H1 (cell line): ENCODE measurements at regions not wholly inside any gene's neighbourhood (a gene's known extent, or its start where the extent isn't known, plus 50 kb on each side); places are given as distances from the start of the nearest gene placed in this dataset.

ENCODE experiments used
- BACH1 ChIP-seq: IDR thresholded peaks from 2 replicates; pipeline ENCODE4 v1.6.1; 2012; ENCODE audit warnings: low read length, improper control_type of control experiment
- CTBP2 ChIP-seq: IDR thresholded peaks from 2 replicates; pipeline ENCODE4 v1.7.0; 2011; ENCODE audit warnings: borderline replicate concordance, mild to moderate bottlenecking, moderate library complexity, mixed read lengths, low read length; ENCODE audit not compliant: insufficient read depth, insufficient read length
- CTCF ChIP-seq, 3 experiments: IDR thresholded peaks; 1 replicate in 2 of 3; 2 replicates in 1 of 3; pipeline versions ENCODE4 v1.5.1 to v1.6.1; 2011; ENCODE audit warnings: low read length in 3 of 3, mild to moderate bottlenecking in 3 of 3, inconsistent platforms in 2 of 3, low read depth in 1 of 3, moderate library complexity in 1 of 3; ENCODE audit not compliant: insufficient read depth in 1 of 3; ENCODE audit errors: control extremely low read depth in 1 of 3
- EZH2 ChIP-seq: fragments of 200-600 bp; sonication (generic); IDR thresholded peaks from 2 replicates; pipeline ENCODE4 v1.7.1; 2012; ENCODE audit warnings: low read depth, mild to moderate bottlenecking, moderate library complexity, low read length, inconsistent platforms; ENCODE audit not compliant: severe bottlenecking
- GABPA ChIP-seq: IDR thresholded peaks from 2 replicates; pipeline ENCODE4 v1.6.1; 2011; ENCODE audit warnings: mild to moderate bottlenecking, low read length, moderate library complexity, borderline replicate concordance; ENCODE audit not compliant: insufficient read depth
- MAX ChIP-seq: IDR thresholded peaks from 2 replicates; pipeline ENCODE4 v1.6.1; 2012; ENCODE audit warnings: inconsistent platforms
- PHF8 ChIP-seq: fragments of 200-600 bp; sonication (generic); conservative IDR thresholded peaks from 2 replicates; pipeline ENCODE4 v1.7.1; 2012; ENCODE audit warnings: low read depth, mild to moderate bottlenecking, inconsistent platforms, low read length, moderate library complexity
- POLR2A ChIP-seq, 2 experiments: IDR thresholded peaks; 1 replicate in 1 of 2; 2 replicates in 1 of 2; pipeline ENCODE4 v1.6.1; 2011; ENCODE audit warnings: low read depth in 2 of 2, low read length in 2 of 2, mild to moderate bottlenecking in 2 of 2; ENCODE audit errors: control extremely low read depth in 1 of 2
- POLR2AphosphoS5 ChIP-seq: IDR thresholded peaks from 2 replicates; pipeline ENCODE4 v1.6.1; 2011; ENCODE audit warnings: low read depth, low read length
- RBBP5 ChIP-seq: IDR thresholded peaks from 2 replicates; pipeline ENCODE4 v1.7.1; 2012; ENCODE audit warnings: low read depth, mild to moderate bottlenecking, inconsistent platforms, low read length, moderate library complexity, borderline replicate concordance
- RFX5 ChIP-seq: IDR thresholded peaks from 2 replicates; pipeline ENCODE4 v1.6.1; 2011; ENCODE audit warnings: low read depth, low read length, improper control_type of control experiment, borderline replicate concordance
- RNF2 ChIP-seq: fragments of 200-900, 300-1000 bp; sonication (generic); IDR thresholded peaks from 2 replicates; pipeline ENCODE4 v1.7.1; 2016; ENCODE audit warnings: borderline replicate concordance, low read depth, mild to moderate bottlenecking, antibody characterized with exemption, low read length; ENCODE audit not compliant: poor library complexity, severe bottlenecking; ENCODE audit errors: missing control alignments
- SAP30 ChIP-seq: fragments of 300-600 bp; sonication (generic); IDR thresholded peaks from 2 replicates; pipeline ENCODE4 v1.7.1; 2012; ENCODE audit warnings: low read length, moderate library complexity, mild to moderate bottlenecking, inconsistent platforms; ENCODE audit not compliant: insufficient read depth, insufficient replicate concordance
- SP2 ChIP-seq: IDR thresholded peaks from 2 replicates; pipeline ENCODE4 v1.6.1; 2012; ENCODE audit warnings: mild to moderate bottlenecking, low read length, inconsistent platforms

DNA sequence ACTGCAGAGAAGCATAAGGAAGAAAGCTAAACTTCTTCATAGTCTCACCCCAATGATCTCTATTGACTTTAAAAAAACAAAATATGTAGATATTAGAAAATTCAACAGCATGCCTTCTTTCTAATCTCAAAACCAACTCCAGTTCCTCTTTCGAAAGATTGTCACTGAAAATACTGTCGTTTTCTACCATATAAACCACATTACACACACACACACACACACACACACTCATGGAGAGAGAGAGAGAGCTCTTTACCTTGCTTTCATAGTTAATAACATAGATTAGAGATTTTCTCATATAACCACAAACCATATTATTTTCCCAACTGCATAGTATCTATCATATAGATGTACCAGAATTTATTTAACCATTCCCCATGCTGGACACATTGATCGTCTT, 296.2 kb upstream of the MGMT start:
- TF ChIP-seq POLR2AphosphoS5 (no peak), PHF8 (no peak), RNF2 (no peak), CTCF (IDR thresholded peaks at IDR 0.05; ENCODE audit: control extremely low read depth in 1 of 3, insufficient read depth in 1 of 3, low read depth in 1 of 3, low read length in 3 of 3) (no peak), GABPA (no peak), BACH1 (no peak), MAX (no peak), RFX5 (no peak), SAP30 (no peak), RBBP5 (no peak), POLR2A (IDR thresholded peaks at IDR 0.05; ENCODE audit: control extremely low read depth in 1 of 2, low read depth in 2 of 2, low read length in 2 of 2) (no peak), EZH2 (no peak), SP2 (no peak), CTBP2 (no peak)
